HG03460 (cell line): ENCODE measurements at regions not wholly inside any gene's neighbourhood (a gene's known extent, or its start where the extent isn't known, plus 50 kb on each side); places are given as distances from the start of the nearest gene placed in this dataset.

Experiments
- ATAC-seq: cut with Tn5 transposase; IDR thresholded peaks from one replicate; pipeline ENCODE4 v1.9.1; 2021; ENCODE audit not compliant: unreplicated experiment

GRCh38 chr4:108336076-108336475 is 167.3 kb upstream of the LEF1 start:
- no peak for ATAC-seq

- ATAC-seq: no peak
Observed at GRCh38 chr4:108335081-108335480, 166.3 kb upstream of the LEF1 start.

GRCh38 chr4:108334031-108334430 is 165.3 kb upstream of the LEF1 start:
- no peak for ATAC-seq

GRCh38 chr4:108333353-108333942 is 164.7 kb upstream of the LEF1 start:
- no peak for ATAC-seq

GRCh38 chr4:108331905-108332632 is 163.3 kb upstream of the LEF1 start:
- no peak for ATAC-seq

- no peak for ATAC-seq
Observed at GRCh38 chr4:108328383-108328732, 159.6 kb upstream of the LEF1 start.

- ATAC-seq: no peak
Observed at GRCh38 chr4:108327642-108328382, 159.1 kb upstream of the LEF1 start.

- no peak for ATAC-seq
Observed at GRCh38 chr4:108325561-108325960, 156.8 kb upstream of the LEF1 start.

- no peak for ATAC-seq
Observed at GRCh38 chr4:108324450-108324849, 155.7 kb upstream of the LEF1 start.

GRCh38 chr4:108322497-108322896 is 153.8 kb upstream of the LEF1 start:
- ATAC-seq: no peak

- no peak for ATAC-seq
Observed at GRCh38 chr4:108320061-108320460, 151.3 kb upstream of the LEF1 start.

- no peak for ATAC-seq
Observed at GRCh38 chr4:108317377-108317776, 148.6 kb upstream of the LEF1 start.

- ATAC-seq: no peak
Observed at GRCh38 chr4:108315694-108316093, 147.0 kb upstream of the LEF1 start.

GRCh38 chr4:108314900-108315589 is 146.3 kb upstream of the LEF1 start:
- ATAC-seq: no peak

GRCh38 chr4:108313546-108314339 is 145.0 kb upstream of the LEF1 start:
- ATAC-seq: no peak

GRCh38 chr4:108311313-108311712 is 142.6 kb upstream of the LEF1 start:
- no peak for ATAC-seq

- no peak for ATAC-seq
Observed at GRCh38 chr4:108303488-108304177, 134.9 kb upstream of the LEF1 start.

GRCh38 chr4:108301545-108302251 is 133.0 kb upstream of the LEF1 start:
- ATAC-seq: no peak

GRCh38 chr4:108297605-108298004 is 128.9 kb upstream of the LEF1 start:
- no peak for ATAC-seq

- no peak for ATAC-seq
Observed at GRCh38 chr4:108292229-108292628, 123.5 kb upstream of the LEF1 start.
